Breast epithelium (tissue), 4 donors: ENCODE measurements at regions not wholly inside any gene's neighbourhood (a gene's known extent, or its start where the extent isn't known, plus 50 kb on each side); places are given as distances from the start of the nearest gene placed in this dataset.

Experiments used
- DNase-seq, 2 donors: peaks; one replicate each; pipeline ENCODE4 v3.0.0-alpha.2; 2019; ENCODE audit warnings: low spot score in 2 of 2
- H3K27ac ChIP-seq, 2 donors: fragments of 200-600 bp; sonication (generic) in 1 of 2; one replicate each; pipeline ENCODE4 v1.5.1; 2016 to 2019; ENCODE audit warnings: mild to moderate bottlenecking in 1 of 2
- H3K27me3 ChIP-seq, 2 donors: fragments of 200-600 bp; sonication (generic) in 1 of 2; one replicate each; pipeline versions ENCODE4 v1.5.1 to v1.6.0; 2017 to 2019; ENCODE audit warnings: control low read depth in 1 of 2, mild to moderate bottlenecking in 1 of 2
- H3K36me3 ChIP-seq: fragments of 200-600 bp; one replicate; pipeline ENCODE4 v1.5.1; 2019
- H3K4me1 ChIP-seq, 2 donors: fragments of 200-600 bp; sonication (generic); one replicate each; pipeline ENCODE4 v1.5.1; 2016 to 2019; ENCODE audit warnings: control low read depth in 1 of 2
- H3K4me3 ChIP-seq, 3 donors: fragments of 200-600 bp; sonication (generic); 1 replicate in 2 of 3; 2 replicates in 1 of 3; pipeline ENCODE4 v1.5.1; 2016 to 2019; ENCODE audit warnings: mild to moderate bottlenecking in 3 of 3, moderate library complexity in 2 of 3
- H3K9me3 ChIP-seq, 2 donors: fragments of 200-600 bp; sonication (generic) in 1 of 2; one replicate each; pipeline ENCODE4 v1.5.1; 2016 to 2019; ENCODE audit warnings: control low read depth in 1 of 2
- POLR2A ChIP-seq: fragments of 450-650 bp; IDR thresholded peaks from one replicate; pipeline ENCODE4 v1.6.1; 2016; ENCODE audit warnings: antibody characterized with exemption, mild to moderate bottlenecking, moderate library complexity
- POLR2AphosphoS5 ChIP-seq, 3 donors: sonication (generic); formaldehyde crosslinking; IDR thresholded peaks; one replicate each; pipeline ENCODE4 v1.6.1; 2017; ENCODE audit warnings: antibody characterized with exemption in 3 of 3
- intact Hi-C: fragments of 100-400 bp; cut with DNase I; formaldehyde crosslinking; loops from one replicate; pipeline ENCODE4 v1.15.1; 2023; ENCODE audit warnings: low total_unique reads
- TF ChIP-seq, protein P1 (sequence below), 3 donors: fragments of 450-650 bp; IDR thresholded peaks; one replicate each; pipeline ENCODE4 v1.5.1; 2016 to 2017; ENCODE audit warnings: antibody characterized with exemption in 3 of 3, mild to moderate bottlenecking in 3 of 3, moderate library complexity in 3 of 3

DNA sequence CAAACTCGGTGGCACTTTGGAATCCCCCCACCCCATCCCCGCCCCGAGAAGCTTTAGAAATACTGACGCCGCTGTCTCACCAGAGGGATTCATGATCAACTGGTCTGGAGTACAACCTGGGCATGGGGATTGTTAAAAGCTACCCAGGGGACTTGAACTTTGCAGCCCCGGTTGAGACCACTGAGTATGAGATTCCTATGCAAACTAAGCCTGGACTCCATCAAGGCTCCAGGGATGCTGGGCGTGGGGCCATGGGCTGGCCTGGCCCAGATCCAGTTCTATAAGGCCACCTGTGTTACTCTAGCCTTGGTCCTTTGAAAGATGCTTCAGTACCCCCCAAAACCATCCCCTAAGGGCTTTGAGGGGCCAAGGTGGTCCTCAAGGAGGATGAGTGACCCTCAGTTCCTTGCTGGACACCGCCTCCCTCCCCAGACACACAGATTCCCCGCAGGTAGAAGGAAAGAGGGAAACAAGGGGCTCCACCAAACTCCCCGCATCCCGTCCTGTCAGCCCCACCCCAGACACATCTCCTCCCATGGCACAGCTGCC lies 68.5 kb downstream of the MRPL36 start:
- TF ChIP-seq POLR2A (no peak), POLR2AphosphoS5 (IDR thresholded peaks at IDR 0.05) (no peak)
- TF ChIP-seq, protein P1, sequence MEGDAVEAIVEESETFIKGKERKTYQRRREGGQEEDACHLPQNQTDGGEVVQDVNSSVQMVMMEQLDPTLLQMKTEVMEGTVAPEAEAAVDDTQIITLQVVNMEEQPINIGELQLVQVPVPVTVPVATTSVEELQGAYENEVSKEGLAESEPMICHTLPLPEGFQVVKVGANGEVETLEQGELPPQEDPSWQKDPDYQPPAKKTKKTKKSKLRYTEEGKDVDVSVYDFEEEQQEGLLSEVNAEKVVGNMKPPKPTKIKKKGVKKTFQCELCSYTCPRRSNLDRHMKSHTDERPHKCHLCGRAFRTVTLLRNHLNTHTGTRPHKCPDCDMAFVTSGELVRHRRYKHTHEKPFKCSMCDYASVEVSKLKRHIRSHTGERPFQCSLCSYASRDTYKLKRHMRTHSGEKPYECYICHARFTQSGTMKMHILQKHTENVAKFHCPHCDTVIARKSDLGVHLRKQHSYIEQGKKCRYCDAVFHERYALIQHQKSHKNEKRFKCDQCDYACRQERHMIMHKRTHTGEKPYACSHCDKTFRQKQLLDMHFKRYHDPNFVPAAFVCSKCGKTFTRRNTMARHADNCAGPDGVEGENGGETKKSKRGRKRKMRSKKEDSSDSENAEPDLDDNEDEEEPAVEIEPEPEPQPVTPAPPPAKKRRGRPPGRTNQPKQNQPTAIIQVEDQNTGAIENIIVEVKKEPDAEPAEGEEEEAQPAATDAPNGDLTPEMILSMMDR (IDR thresholded peaks at IDR 0.05) = no peak
- DNase-seq = no peak

DNA sequence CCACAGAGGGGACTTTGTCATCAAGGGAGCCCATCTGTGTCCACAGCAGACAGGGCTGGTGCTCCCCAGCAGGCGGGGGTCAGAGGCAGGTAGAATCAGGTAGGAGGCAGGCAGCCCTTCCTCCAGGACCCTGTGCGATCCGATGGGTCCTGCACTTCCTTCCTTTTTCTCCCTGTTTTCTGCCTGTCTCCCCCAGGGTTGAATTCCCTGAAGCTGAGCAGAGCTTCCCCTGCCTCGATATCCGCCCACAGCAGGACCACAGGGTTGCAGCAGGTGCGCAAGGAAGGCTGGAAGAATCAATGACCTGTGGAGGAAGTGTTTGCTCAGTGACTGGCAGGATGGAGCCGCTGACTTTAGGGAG lies 69.2 kb downstream of the MRPL36 start:
- intact Hi-C loops = no loop called here
- no peak for DNase-seq
- no peaks in the 10 kb centered on the region for H3K4me1 ChIP-seq
- H3K4me3 ChIP-seq = no peak overlapping the region
- H3K9me3 ChIP-seq = no peaks in the 10 kb centered on the region
- peaks cover 0 to 24% of the 10 kb centered on the region in 2 donors for H3K27me3 ChIP-seq
- TF ChIP-seq, protein P1 (IDR thresholded peaks at IDR 0.05) = no peak
- TF ChIP-seq POLR2AphosphoS5 (IDR thresholded peaks at IDR 0.05) (no peak), POLR2A (no peak)
- no peak overlapping the region for H3K27ac ChIP-seq
- H3K36me3 ChIP-seq = no peaks in the 10 kb centered on the region

More for the DNA sequence above, 68.5 kb downstream of the MRPL36 start:
- intact Hi-C loops = no loop called here
- H3K4me3 ChIP-seq = no peak overlapping the region
- H3K36me3 ChIP-seq = no peaks in the 10 kb centered on the region
- peaks cover 0 to 25% of the 10 kb centered on the region in 2 donors for H3K27me3 ChIP-seq
- no peak overlapping the region for H3K27ac ChIP-seq
- no peaks in the 10 kb centered on the region for H3K4me1 ChIP-seq
- H3K9me3 ChIP-seq = no peaks in the 10 kb centered on the region

DNA sequence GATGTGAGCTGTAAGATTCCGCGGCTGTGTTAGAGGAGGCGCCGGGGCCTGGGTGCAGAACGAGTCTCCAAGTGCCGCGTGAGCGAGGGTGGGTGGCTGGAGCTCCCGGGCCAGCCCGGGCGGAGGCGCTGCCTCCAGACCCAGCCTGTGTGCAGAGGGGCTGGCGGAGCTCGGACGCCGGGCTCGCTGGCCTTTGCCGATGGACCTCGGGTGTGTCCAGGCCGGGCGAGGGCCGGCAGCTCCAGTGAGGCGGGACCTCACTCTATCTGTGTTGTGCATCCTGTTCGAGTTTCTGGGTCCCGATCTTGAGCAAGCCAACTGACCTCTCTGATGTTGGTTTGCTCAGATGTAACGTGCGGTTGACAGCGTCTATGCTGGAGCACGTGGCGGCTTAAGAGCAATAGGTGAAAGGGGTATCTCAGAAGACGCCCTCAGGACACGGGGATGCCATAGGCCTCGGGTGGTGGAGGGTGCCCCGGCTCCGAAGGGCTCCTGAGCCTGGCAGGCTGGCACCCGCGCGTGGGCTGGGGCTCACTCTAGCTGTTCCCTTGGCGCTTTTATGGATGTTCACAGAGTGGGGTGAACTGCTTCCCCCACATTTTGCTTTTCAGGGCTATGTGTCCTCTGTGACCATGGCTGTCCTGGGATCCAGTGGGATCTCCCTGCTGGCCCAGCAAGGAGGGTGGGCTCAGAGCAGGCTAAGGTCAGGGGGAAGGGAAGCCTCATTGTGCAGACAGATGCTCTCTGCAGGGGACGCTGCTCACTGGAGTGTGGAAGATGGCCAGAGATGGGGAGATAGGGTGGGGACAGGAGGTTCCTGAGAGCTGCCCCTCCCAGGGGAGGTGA lies 69.8 kb downstream of the MRPL36 start:
- peaks cover 0 to 22% of the 10 kb centered on the region in 2 donors for H3K27me3 ChIP-seq
- no peak for DNase-seq
- intact Hi-C loops = no loop called here

DNA sequence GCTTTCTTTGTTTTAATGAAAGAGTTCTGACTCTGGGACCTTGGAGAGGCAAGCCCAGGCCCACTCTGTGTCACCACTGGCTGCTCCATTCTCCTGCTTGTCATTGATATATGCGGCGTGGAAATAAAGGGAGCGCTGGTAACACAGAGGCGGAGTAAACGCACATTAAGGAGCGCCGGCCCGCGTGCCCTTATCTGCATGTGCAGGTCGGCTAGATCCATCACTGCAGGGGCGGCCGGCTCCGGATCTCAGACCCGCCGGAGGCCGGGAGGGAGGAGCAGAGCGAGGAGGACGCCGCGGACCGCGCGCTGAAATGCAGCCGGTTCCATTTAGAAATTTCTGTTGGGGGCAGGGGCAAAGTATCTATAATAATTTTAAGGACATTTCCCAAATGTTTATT lies 70.8 kb downstream of the MRPL36 start:
- Histone ChIP-seq H3K27ac (no peak overlapping the region), H3K36me3 (no peaks in the 10 kb centered on the region), H3K4me3 (no peak overlapping the region), H3K4me1 (no peaks in the 10 kb centered on the region), H3K9me3 (no peaks in the 10 kb centered on the region), H3K27me3 (peaks cover 0 to 21% of the 10 kb centered on the region in 2 donors)
- intact Hi-C loops = no loop called here
- DNase-seq = peak in 1 of 2 donors; percentile 36
- no peak for TF ChIP-seq POLR2A
- TF ChIP-seq, protein P1 (IDR thresholded peaks at IDR 0.05) = no peak
- TF ChIP-seq POLR2AphosphoS5 (IDR thresholded peaks at IDR 0.05) = no peak

More for the DNA sequence above, 69.8 kb downstream of the MRPL36 start:
- Histone ChIP-seq H3K4me1 (no peaks in the 10 kb centered on the region), H3K4me3 (no peak overlapping the region), H3K27ac (no peak overlapping the region), H3K36me3 (no peaks in the 10 kb centered on the region), H3K9me3 (no peaks in the 10 kb centered on the region)
- TF ChIP-seq POLR2A (no peak), POLR2AphosphoS5 (IDR thresholded peaks at IDR 0.05) (no peak)

DNA sequence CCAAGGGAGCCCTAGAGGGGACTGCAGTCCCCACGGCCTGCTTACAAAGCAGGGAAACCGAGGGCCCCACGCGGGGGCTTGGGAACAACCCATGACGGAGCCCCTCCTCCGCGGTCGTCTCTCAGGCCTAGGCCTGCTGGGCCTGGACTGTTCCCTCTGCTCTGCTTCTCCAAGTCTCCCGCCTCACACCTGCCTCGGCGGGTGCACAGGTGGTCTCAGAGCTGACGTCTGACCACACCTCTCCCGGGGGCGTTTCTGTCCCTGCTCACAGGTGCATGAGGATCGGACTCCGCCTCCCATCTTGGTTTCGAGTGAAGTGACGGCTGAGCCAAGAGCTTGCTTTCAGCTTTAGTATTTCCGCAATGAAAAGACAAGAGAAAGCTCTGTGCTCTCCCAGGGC lies 72.1 kb downstream of the MRPL36 start:
- DNase-seq = peak in 1 of 2 donors; percentile 49
- TF ChIP-seq POLR2AphosphoS5 (IDR thresholded peaks at IDR 0.05) = no peak
- TF ChIP-seq, protein P1 (IDR thresholded peaks at IDR 0.05) = no peak
- no peak for TF ChIP-seq POLR2A
- intact Hi-C loops = no loop called here

More for the DNA sequence above, 72.1 kb downstream of the MRPL36 start:
- H3K9me3 ChIP-seq = no peaks in the 10 kb centered on the region
- H3K27ac ChIP-seq = no peak overlapping the region
- H3K4me1 ChIP-seq = no peaks in the 10 kb centered on the region
- peaks cover 0 to 16% of the 10 kb centered on the region in 2 donors for H3K27me3 ChIP-seq
- H3K36me3 ChIP-seq = no peaks in the 10 kb centered on the region
- no peak overlapping the region for H3K4me3 ChIP-seq
